ENCODE measurements at regions not wholly inside any gene's neighbourhood (a gene's known extent, or its start where the extent isn't known, plus 50 kb on each side); places are given as distances from the start of the nearest gene placed in this dataset.
A peak's percentile ranks its signal among the peaks of the same experiment; 100 is the strongest.

DNA sequence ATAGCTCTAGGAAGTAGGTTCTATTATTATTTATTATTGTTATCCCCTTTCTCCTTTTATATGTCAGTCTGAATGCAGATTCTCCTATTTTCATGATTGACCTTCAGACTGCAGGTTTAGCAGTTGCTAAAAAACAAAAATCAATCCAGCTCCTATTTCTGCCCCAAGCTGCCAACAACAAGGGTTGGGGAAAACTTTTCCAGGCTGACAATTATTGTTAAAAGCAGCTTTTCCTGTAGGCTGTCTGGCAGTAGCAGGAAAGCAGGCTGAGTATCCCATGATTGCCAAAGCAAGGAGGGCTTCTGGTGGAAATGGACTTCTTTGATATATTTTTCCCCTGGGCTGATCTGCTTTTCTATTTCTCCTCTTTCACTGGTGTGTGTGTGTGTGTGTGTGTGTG is 78.0 kb upstream of the CTLA4 start:
- no peak for DNase-seq (ENCODE audit: low read depth, low spot score)

DNA sequence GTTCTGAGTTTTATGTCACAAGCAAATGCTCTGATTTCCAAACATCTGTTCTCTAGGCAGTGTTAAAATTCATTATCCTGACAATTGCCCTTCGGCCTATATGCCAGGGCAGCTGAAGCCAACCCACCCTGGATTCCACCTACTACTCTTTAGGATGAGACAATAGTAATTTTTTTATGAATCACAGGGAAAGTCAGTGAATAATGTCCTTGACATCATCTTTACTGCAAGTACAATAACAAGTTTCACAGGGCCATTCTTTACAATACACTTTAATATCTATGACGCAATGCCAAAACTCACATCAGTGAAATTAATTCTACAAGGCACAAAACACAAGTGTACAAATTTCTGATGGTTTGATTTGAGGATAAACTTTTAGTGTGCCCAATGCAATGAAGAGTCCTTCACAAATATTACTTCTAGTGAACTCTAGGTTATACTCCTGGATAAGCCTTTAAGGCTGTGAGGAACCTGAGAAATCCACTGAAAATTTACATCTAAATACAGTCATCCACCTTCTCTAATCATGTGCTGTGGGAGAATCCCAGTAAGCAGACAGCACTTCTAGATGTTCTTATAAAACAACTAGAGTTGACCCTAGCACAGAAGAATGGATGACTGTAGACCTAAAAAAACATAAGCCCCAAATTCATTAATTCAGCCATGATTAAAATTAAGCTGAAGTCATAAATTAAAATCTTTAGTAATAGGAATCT is 77.3 kb upstream of the CTLA4 start:
- no peak for DNase-seq (ENCODE audit: low read depth, low spot score)

DNA sequence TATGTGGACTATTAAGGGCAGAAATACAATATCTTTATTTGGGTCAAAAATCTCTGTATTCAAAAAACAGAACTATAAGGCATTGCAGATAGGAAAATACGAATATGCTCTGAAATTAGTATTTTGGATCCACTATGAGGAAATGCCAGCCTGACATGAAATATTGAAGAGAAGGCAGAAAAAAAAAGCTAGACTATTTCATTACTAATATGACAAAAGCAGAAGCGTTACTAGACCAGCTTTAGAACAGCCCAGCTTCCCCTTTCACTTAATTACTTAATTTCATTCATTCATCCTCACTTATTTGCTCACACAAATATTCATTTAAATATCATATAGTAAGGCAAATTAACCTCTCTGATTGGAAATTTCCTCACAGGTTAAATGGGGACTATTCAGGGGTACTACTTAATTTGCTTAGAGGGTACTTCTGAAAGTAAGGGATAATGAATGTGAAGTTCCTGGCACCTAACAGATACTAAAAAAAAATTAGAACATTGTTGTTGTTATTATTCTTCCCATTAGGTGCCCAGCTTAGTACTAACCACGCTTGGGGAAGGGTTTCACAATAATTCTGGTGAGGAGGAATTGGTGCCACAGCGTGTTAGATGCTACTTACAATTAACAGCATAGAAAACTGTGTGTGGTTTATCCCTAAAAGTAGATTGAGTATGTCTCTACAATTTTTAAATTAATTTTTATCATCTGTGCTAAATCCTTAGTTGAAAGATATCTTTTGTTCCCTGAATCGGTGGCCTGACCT is 71.1 kb upstream of the CTLA4 start:
- DNase-seq (ENCODE audit: low read depth, low spot score), result no peak

DNA sequence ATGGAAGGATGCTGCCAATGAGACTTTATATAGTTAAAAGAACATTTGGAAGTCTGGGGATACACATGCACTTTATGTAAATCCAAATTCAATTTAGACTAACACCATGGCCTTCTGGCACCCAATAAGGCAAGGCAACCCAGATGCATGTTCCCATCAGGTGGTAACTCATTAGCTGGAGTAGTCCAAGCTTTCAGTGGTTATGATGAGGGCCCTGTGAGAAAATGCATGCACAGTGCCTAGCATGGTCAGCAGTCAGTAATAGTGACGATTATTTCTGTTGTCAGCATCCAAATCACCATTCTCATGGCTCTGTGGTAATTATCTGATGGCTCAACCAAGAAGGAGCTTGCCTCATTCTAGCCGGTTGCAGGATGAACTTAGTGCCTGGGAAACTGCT is 70.3 kb upstream of the CTLA4 start:
- no peak for DNase-seq (ENCODE audit: low read depth, low spot score)

DNA sequence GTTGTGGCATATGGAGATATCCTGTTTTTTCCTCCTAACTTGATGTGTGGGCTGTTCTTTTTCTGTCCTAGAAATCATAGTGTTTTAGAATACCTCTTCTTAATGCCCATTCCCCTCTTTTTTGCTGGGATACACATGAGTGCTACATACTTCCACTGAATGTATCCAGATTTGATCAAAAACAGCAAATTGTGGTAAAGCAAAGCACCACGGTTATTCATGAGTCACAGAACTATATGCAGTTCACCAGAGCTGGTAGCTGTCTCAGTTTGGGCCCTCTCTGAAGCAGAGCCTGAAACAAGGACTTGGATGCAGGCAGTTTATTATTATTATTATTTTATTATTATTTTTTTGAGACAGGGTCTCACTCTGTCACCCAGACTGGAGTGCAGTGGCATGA is 69.9 kb upstream of the CTLA4 start:
- no peak for DNase-seq (ENCODE audit: low read depth, low spot score)

DNA sequence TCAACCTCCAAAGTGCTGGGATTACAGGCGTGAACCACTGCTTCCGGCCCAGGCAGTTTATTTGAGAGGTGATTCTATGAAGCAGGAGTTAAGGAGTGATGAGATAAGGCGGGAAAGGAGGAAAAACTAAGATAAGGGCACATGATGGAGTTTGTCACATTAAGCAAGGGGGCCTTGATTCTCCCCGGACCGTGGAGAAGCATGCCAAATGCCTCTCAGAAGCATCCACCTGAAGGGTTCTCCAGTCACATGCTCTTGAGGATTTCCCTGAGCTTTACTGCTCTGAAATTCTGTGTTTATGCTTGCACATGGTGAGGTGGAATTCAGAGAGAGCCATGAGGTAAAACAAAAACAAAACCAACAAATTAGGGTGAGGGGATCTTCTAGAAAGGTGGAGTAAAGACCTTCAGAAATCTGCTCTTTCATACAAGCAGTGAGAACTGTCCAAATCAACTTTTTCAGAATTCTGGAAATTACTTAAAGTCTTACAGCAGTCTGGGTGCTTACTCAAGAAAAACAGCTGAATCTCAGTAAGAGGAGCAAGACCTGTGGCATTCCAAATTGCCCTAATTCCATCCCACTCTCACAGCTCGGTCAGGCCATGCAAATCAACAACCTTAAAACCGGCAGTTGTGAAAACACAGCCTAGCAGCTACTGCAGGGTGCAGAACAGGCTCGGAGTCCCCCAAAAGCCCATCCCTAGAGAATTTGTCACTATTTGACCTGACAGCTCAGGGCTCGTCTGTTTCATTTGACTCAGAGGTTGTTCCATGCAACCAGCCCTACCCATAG is 69.1 kb upstream of the CTLA4 start:
- no peak for DNase-seq (ENCODE audit: low read depth, low spot score)

GRCh38 chr2:203799908-203800307 is 67.7 kb upstream of the CTLA4 start:
- DNase-seq (ENCODE audit: low read depth, low spot score), result no peak

DNA sequence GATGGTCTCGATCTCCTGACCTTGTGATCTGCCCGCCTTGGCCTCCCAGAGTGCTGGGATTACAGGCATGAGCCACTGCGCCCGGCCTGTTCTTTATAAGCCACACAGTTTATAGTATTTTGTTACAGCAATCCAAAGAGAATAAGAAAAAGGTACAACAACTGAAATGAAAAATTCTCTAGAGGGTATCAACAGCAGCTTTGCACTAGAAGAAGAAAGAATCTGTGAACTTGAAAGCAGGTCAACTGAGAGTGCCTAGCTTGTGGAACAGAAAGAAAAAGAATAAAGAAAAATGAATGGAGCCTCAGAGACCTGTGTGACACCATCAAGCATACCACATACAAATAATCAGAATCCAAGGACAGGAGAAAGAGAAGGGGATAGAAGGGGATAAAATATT is 66.8 kb upstream of the CTLA4 start:
- no peak for DNase-seq (ENCODE audit: low read depth, low spot score)

GRCh38 chr2:203802342-203803052 is 65.1 kb upstream of the CTLA4 start:
- DNase-seq (ENCODE audit: low read depth, low spot score), result no peak

DNA sequence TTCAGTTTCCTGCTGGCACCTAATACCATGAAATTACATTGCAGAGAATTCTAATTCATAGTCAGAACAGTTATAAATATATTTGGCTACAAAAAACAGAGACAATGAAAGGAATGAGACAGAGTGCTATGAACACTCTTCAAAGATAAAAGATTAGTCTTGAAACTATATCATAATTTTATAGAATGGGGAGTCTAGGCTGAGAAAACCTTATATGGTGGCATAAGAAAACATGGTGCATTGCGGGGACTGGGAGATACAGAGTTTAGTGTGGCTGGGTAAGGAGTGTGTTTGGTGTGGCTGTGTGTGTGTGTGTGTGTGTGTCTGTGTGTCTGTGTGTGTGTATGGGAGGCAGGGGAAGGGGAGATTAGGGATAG is 64.5 kb upstream of the CTLA4 start:
- DNase-seq (ENCODE audit: low read depth, low spot score), result no peak

DNA sequence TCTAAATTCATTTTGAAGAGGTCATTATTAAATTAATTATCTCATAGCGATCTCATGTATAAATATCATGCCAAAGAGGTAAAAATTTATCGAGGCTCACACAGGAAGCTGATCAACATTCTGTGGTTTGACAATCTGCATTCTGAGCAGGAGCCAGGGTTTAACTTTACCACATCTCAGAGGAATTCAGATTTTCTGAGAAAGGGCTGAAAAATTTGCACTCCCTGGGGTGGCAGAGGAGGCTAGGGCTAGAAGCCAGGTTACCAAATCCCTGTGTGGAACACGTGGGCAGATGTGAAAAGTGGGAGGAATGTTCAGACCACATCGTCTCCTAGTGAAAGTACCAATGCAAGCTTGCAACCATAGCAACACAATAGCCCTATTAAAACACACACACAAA is 63.5 kb upstream of the CTLA4 start:
- peak; percentile 51 for DNase-seq (ENCODE audit: low read depth, low spot score)

- no peak for DNase-seq (ENCODE audit: low read depth, low spot score)
These were observed 62.6 kb upstream of the CTLA4 start for GRCh38 chr2:203804764-203805485.

DNA sequence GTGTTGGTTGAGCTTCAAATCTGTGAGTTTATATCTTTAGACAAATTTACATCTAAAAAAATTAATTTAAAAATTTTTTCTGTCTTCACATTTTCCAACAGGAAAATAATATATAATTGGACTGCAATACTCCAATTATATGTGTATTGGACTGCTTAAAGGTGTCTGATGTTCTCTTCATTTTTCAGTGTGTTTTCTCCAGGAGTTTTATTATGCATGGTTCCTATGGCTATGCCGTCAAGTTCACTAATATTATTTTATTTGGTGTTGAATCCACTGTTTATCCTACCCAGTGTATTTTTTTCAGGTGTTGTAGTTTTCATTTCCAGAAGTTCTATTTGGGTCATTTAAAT is 62.1 kb upstream of the CTLA4 start:
- DNase-seq (ENCODE audit: low read depth, low spot score), result no peak

- no peak for DNase-seq (ENCODE audit: low read depth, low spot score)
These were observed 60.8 kb upstream of the CTLA4 start for GRCh38 chr2:203806761-203807160.

DNA sequence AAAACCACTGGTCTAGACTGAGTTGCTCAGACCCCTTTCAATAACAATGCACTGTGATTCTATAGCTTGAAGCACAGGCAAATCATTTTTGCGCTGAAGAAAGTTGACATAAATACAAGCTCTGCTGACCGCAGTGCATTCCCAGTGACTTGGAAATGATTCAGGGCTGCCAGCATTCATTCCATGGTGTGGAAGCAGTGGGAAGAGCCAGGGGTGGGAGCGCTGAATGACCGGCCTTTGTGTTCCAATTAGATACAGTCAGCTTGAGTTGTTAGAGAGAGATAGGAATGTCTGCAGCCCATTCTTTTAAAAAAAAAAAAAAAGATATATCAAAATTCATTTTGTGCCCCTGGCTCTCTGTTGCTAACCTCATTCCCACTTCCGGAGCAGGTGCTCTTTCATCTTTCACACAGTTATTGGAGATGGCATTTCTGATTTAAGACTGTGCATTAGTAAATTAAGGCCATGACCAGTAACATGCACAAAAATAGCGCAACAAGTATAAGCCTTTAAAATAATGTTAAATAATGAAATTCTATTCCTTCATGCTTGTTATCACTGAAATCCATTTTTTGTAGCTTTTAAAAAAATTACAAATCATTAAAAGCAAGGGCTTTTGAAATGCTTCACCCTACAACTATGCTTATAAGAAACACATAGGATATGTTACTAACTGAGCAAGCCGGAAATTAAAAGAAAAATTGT is 59.4 kb upstream of the CTLA4 start:
- no peak for DNase-seq (ENCODE audit: low read depth, low spot score)

- DNase-seq (ENCODE audit: low read depth, low spot score), result no peak
These were observed 58.5 kb upstream of the CTLA4 start for GRCh38 chr2:203809084-203809521.

- no peak for DNase-seq (ENCODE audit: low read depth, low spot score)
These were observed 57.5 kb upstream of the CTLA4 start for GRCh38 chr2:203809991-203810510.

DNA sequence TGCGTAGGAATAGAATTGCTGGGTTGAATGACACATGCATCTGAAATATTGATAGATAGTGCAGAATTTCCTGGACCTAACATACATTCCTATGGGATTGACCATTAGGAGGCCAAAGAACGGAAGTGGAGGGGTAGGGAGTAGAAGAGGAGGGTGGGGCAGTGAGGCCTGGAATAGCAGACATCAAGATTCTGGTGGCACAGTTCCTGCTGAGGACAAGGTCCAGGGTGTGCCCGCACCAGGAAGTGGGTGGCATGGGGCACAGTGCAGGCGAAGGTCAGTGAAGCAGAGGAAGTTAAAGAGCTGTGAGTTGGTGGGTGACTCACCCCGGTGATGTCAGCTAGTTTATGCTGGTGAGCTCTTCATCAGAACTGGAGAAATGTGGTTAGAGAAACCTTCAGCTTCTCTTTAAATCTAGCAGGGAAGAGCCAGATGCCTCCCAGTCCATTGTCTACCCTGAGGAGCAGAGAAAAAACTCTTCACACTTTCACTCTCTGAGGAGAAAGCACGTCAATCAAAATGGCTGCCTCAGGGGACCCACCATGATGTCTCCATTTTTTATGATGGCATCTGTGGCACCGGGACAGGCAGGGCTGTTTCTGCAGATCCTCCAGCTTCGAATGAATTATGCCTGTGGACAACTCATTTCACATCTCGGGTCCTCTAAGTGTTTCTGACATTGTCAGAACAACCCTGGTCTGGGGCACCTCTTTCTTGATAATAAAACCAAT is 55.9 kb upstream of the CTLA4 start:
- DNase-seq (ENCODE audit: low read depth, low spot score), result no peak

DNA sequence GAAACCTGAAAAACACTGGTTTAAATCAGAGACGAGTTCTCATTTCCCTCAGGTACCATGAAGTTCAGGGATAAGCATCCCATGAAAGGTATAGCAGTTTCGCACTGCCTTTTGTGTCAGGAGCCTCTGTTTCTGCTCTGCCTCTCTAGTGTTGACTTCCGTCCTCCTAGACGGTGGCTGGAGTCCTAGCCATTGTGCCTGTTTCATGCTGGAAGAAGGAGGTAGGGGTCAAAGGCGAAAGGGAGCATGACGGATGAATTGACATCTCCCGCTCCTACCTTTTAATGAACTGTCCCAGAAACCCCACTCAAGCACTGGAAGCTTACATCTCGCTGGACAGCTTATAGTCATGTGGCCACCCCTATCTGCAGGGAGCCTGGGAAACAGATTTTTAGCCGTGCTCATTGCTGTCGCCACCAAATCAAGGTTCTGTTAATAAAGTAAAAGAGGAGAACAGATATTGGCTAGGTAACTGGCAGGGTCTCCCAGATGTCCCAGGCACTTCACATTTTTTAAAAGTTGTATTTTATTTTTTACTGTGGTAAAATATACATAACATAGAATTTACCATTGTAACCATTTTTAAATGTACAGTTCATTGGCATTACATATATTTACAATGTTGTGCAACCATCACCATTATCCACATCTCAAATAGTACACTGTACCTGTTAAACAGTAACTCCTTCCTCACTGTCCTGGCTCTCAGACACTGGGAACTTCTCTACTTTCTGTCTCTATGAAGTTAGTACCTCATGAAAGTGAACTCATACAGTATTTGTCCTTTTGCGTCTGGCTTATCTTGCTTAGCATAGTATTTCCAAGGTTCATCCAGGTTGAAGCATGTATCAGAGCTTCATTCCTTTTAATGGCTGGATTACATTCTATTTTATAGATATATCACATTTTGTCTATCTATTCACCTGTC is 55.0 kb upstream of the CTLA4 start:
- no peak for DNase-seq (ENCODE audit: low read depth, low spot score)

Data from brain pericyte (primary cell).